Transverse colon (tissue), 3 donors: ENCODE measurements at regions not wholly inside any gene's neighbourhood (a gene's known extent, or its start where the extent isn't known, plus 50 kb on each side); places are given as distances from the start of the nearest gene placed in this dataset.
"Not testable (repeated sequence)": the region's sequence is repeated elsewhere in the genome, so short reads cannot be mapped to it uniquely, and the experiment has no call there.

Experiments
- POLR2A ChIP-seq: fragments of 450-650 bp; IDR thresholded peaks from one replicate; pipeline ENCODE4 v1.6.1; 2016; ENCODE audit warnings: antibody characterized with exemption, mild to moderate bottlenecking, moderate library complexity
- POLR2AphosphoS5 ChIP-seq, 3 donors: sonication (generic); formaldehyde crosslinking; IDR thresholded peaks; one replicate each; pipeline ENCODE4 v1.6.1; 2016; ENCODE audit warnings: antibody characterized with exemption in 3 of 3

DNA sequence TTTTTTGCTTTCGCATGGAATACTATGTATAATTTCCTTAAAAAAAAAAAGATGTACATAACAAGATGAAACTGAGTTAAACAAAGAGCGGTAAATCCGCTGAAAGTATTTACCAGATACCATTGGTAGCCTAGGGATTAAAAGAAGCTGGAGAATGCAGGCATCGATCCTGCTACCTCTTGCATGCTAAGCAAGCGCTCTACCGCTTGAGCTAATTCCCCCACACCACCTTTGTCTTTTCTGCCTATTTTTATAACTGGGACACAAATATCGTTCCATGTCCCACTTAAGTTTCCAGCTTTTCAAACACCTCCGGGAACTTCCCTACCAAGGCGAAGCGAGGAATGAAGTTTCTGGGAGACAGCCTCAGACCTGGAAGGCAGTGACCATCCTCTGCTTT is 498.4 kb downstream of the PRIM2 start:
- not testable (repeated sequence) for TF ChIP-seq POLR2A; POLR2AphosphoS5 (IDR thresholded peaks at IDR 0.05)
